Erythroblast (primary cell): ENCODE measurements at regions not wholly inside any gene's neighbourhood (a gene's known extent, or its start where the extent isn't known, plus 50 kb on each side); places are given as distances from the start of the nearest gene placed in this dataset.

ENCODE experiments used
- GATA1 ChIP-seq: IDR thresholded peaks from 2 replicates; pipeline ENCODE4 v1.6.1; 2011; ENCODE audit warnings: low read depth, mild to moderate bottlenecking, control low read depth, low read length, moderate library complexity
- POLR2A ChIP-seq: IDR thresholded peaks from 2 replicates; pipeline ENCODE4 v1.6.1; 2011; ENCODE audit warnings: mild to moderate bottlenecking, low read length

GRCh38 chr1:239703075-239703474, 316.7 kb downstream of the CHRM3 start:
- TF ChIP-seq POLR2A, result no peak
- TF ChIP-seq GATA1, result no peak
